HG03060 (cell line): ENCODE measurements at regions not wholly inside any gene's neighbourhood (a gene's known extent, or its start where the extent isn't known, plus 50 kb on each side); places are given as distances from the start of the nearest gene placed in this dataset.
A peak's percentile ranks its signal among the peaks of the same experiment; 100 is the strongest.

ENCODE experiments used
- ATAC-seq: cut with Tn5 transposase; IDR thresholded peaks from one replicate; pipeline ENCODE4 v1.9.1; 2021; ENCODE audit warnings: low read depth, moderate number of reproducible peaks; ENCODE audit not compliant: unreplicated experiment

- no peak for ATAC-seq
Measured at GRCh38 chr11:133698654-133699053, 146.7 kb downstream of the SPATA19 start.

GRCh38 chr11:133697603-133698180 is 147.6 kb downstream of the SPATA19 start:
- ATAC-seq, result no peak

GRCh38 chr11:133697161-133697560 is 148.2 kb downstream of the SPATA19 start:
- ATAC-seq, result no peak

- no peak for ATAC-seq
Measured at GRCh38 chr11:133695387-133695786, 149.9 kb downstream of the SPATA19 start.

GRCh38 chr11:133694701-133695100 is 150.6 kb downstream of the SPATA19 start:
- ATAC-seq, result no peak

GRCh38 chr11:133693110-133693509 is 152.2 kb downstream of the SPATA19 start:
- ATAC-seq, result no peak

GRCh38 chr11:133692126-133692934 is 153.0 kb downstream of the SPATA19 start:
- ATAC-seq, result no peak

GRCh38 chr11:133687781-133688180 is 155.5 kb upstream of the OPCML start:
- no peak for ATAC-seq

- ATAC-seq, result no peak
Measured at GRCh38 chr11:133681901-133682300, 149.6 kb upstream of the OPCML start.

- no peak for ATAC-seq
Measured at GRCh38 chr11:133679896-133680295, 147.6 kb upstream of the OPCML start.

GRCh38 chr11:133678191-133678590 is 145.9 kb upstream of the OPCML start:
- no peak for ATAC-seq

GRCh38 chr11:133677387-133677786 is 145.1 kb upstream of the OPCML start:
- ATAC-seq, result no peak

- no peak for ATAC-seq
Measured at GRCh38 chr11:133676265-133676664, 144.0 kb upstream of the OPCML start.

- no peak for ATAC-seq
Measured at GRCh38 chr11:133669371-133670053, 137.2 kb upstream of the OPCML start.

GRCh38 chr11:133663135-133663985 is 131.1 kb upstream of the OPCML start:
- no peak for ATAC-seq

GRCh38 chr11:133661846-133662245 is 129.5 kb upstream of the OPCML start:
- ATAC-seq, result no peak

- no peak for ATAC-seq
Measured at GRCh38 chr11:133660202-133660568, 127.9 kb upstream of the OPCML start.

GRCh38 chr11:133659538-133660201 is 127.4 kb upstream of the OPCML start:
- peak; percentile 88 for ATAC-seq

GRCh38 chr11:133657054-133657453 is 124.8 kb upstream of the OPCML start:
- ATAC-seq, result no peak

- ATAC-seq, result no peak
Measured at GRCh38 chr11:133656082-133656635, 123.9 kb upstream of the OPCML start.
